ENCODE measurements at regions not wholly inside any gene's neighbourhood (a gene's known extent, or its start where the extent isn't known, plus 50 kb on each side); places are given as distances from the start of the nearest gene placed in this dataset.

- no peak for DNase-seq (ENCODE audit: low read depth in 2 of 3, low spot score in 2 of 3)
Measured at GRCh38 chr21:25341981-25342380, 265.3 kb downstream of the MRPL39 start.

- DNase-seq (ENCODE audit: low read depth in 2 of 3, low spot score in 2 of 3), result no peak
Measured at GRCh38 chr21:25338415-25338814, 268.9 kb downstream of the MRPL39 start.

- no peak for DNase-seq (ENCODE audit: low read depth in 2 of 3, low spot score in 2 of 3)
Measured at GRCh38 chr21:25334046-25334730, 273.1 kb downstream of the MRPL39 start.

- no peak for DNase-seq (ENCODE audit: low read depth in 2 of 3, low spot score in 2 of 3)
Measured at GRCh38 chr21:25331286-25331685, 276.0 kb downstream of the MRPL39 start.

GRCh38 chr21:25330266-25330665, 277.0 kb downstream of the MRPL39 start:
- DNase-seq (ENCODE audit: low read depth in 2 of 3, low spot score in 2 of 3), result no peak

- no peak for DNase-seq (ENCODE audit: low read depth in 2 of 3, low spot score in 2 of 3)
Measured at GRCh38 chr21:25329227-25329825, 278.0 kb downstream of the MRPL39 start.

GRCh38 chr21:25328736-25329135, 278.5 kb downstream of the MRPL39 start:
- DNase-seq (ENCODE audit: low read depth in 2 of 3, low spot score in 2 of 3), result no peak

- DNase-seq (ENCODE audit: low read depth in 2 of 3, low spot score in 2 of 3), result no peak
Measured at GRCh38 chr21:25326181-25326580, 281.1 kb downstream of the MRPL39 start.

- no peak for DNase-seq (ENCODE audit: low read depth in 2 of 3, low spot score in 2 of 3)
Measured at GRCh38 chr21:25324666-25325065, 282.6 kb downstream of the MRPL39 start.

- DNase-seq (ENCODE audit: low read depth in 2 of 3, low spot score in 2 of 3), result no peak
Measured at GRCh38 chr21:25323356-25323949, 283.8 kb downstream of the MRPL39 start.

GRCh38 chr21:25314247-25314646, 293.0 kb downstream of the MRPL39 start:
- DNase-seq (ENCODE audit: low read depth in 2 of 3, low spot score in 2 of 3), result no peak

- peak in 2 of 3 donors; percentile 3 to 11 for DNase-seq (ENCODE audit: low read depth in 2 of 3, low spot score in 2 of 3)
Measured at GRCh38 chr21:25313829-25314228, 293.5 kb downstream of the MRPL39 start.

- DNase-seq (ENCODE audit: low read depth in 2 of 3, low spot score in 2 of 3), result no peak
Measured at GRCh38 chr21:25307489-25307888, 299.8 kb downstream of the MRPL39 start.

GRCh38 chr21:25304611-25305010, 302.7 kb downstream of the MRPL39 start:
- DNase-seq (ENCODE audit: low read depth in 2 of 3, low spot score in 2 of 3), result no peak

GRCh38 chr21:25300632-25301031, 306.6 kb downstream of the MRPL39 start:
- no peak for DNase-seq (ENCODE audit: low read depth in 2 of 3, low spot score in 2 of 3)

- DNase-seq (ENCODE audit: low read depth in 2 of 3, low spot score in 2 of 3), result peak in 2 of 3 donors; percentile 11 to 48
Measured at GRCh38 chr21:25298512-25299491, 308.5 kb downstream of the MRPL39 start.

GRCh38 chr21:25297117-25297516, 310.2 kb downstream of the MRPL39 start:
- DNase-seq (ENCODE audit: low read depth in 2 of 3, low spot score in 2 of 3), result no peak

GRCh38 chr21:25296252-25296651, 311.0 kb downstream of the MRPL39 start:
- DNase-seq (ENCODE audit: low read depth in 2 of 3, low spot score in 2 of 3), result no peak

GRCh38 chr21:25292396-25292795, 314.9 kb downstream of the MRPL39 start:
- no peak for DNase-seq (ENCODE audit: low read depth in 2 of 3, low spot score in 2 of 3)

- peak in 2 of 3 donors; percentile 41 to 58 for DNase-seq (ENCODE audit: low read depth in 2 of 3, low spot score in 2 of 3)
Measured at GRCh38 chr21:25283720-25284119, 323.6 kb downstream of the MRPL39 start.

- no peak for DNase-seq (ENCODE audit: low read depth in 2 of 3, low spot score in 2 of 3)
Measured at GRCh38 chr21:25281134-25281533, 326.1 kb downstream of the MRPL39 start.
